ENCODE measurements at regions not wholly inside any gene's neighbourhood (a gene's known extent, or its start where the extent isn't known, plus 50 kb on each side); places are given as distances from the start of the nearest gene placed in this dataset.

GRCh38 chr13:50144246-50145160 lies 129.3 kb downstream of the KCNRG start:
- no peak for TF ChIP-seq POLR2AphosphoS5 (IDR thresholded peaks at IDR 0.05)
- no peak for TF ChIP-seq CTCF (IDR thresholded peaks at IDR 0.05 in 8 of 11, conservative IDR thresholded peaks at IDR 0.05 in 3 of 11)
- TF ChIP-seq POLR2A (IDR thresholded peaks at IDR 0.05), result no peak
